IMR-90 (cell line): ENCODE measurements at regions not wholly inside any gene's neighbourhood (a gene's known extent, or its start where the extent isn't known, plus 50 kb on each side); places are given as distances from the start of the nearest gene placed in this dataset.

Experiments
- ATAC-seq: fragments of 200-7000 bp; cut with Tn5 transposase; 2 replicates; pipeline ENCODE4 v1.9.1; 2020; ENCODE audit warnings: low read depth, mild to moderate bottlenecking, moderate library complexity
- BruUV-seq: library from RNA; stranded (reverse); fragments of 400-500 nt; replicated peaks from 2 replicates; lab custom pipeline; 2021; lab: Mats Ljungman, UMichigan
- CTCF ChIA-PET: fragments of 300-600 bp; formaldehyde crosslinking; extraction: SDS; loops from one replicate; lab custom pipeline; 2021; ENCODE audit warnings: antibody characterized with exemption; lab: Yijun Ruan, JAX
- POLR2A ChIA-PET: fragments of 300-600 bp; sonication (Branson Sonifier 250); formaldehyde crosslinking; loops from one replicate; lab custom pipeline; 2022; ENCODE audit warnings: antibody characterized with exemption; ENCODE audit not compliant: unreplicated experiment; lab: Charles Lee
- DNase-seq: peaks from one replicate; pipeline ENCODE4 v3.0.0; 2013
- H2AFZ ChIP-seq: replicated peaks from 2 replicates; pipeline ENCODE3; 2013; ENCODE audit warnings: low read length, mild to moderate bottlenecking; ENCODE audit not compliant: poor library complexity
- H2AK5ac ChIP-seq: 2 replicates; pipeline ENCODE4 v1.6.1; 2013; ENCODE audit warnings: low read depth, low read length, inconsistent platforms
- H2AK9ac ChIP-seq: replicated peaks from 2 replicates; pipeline ENCODE3; 2013; ENCODE audit warnings: mild to moderate bottlenecking, low read depth, low read length, moderate library complexity; ENCODE audit not compliant: poor library complexity
- H2BK120ac ChIP-seq: 2 replicates; pipeline ENCODE4 v1.6.1; 2013; ENCODE audit warnings: low read depth, low read length, inconsistent platforms
- H2BK15ac ChIP-seq: 3 replicates; pipeline ENCODE4 v1.6.1; 2013; ENCODE audit warnings: low read depth, low read length, inconsistent platforms
- H2BK20ac ChIP-seq: 2 replicates; pipeline ENCODE4 v1.6.1; 2013; ENCODE audit warnings: low read depth, mild to moderate bottlenecking, inconsistent platforms, low read length, moderate library complexity
- H2BK5ac ChIP-seq: 2 replicates; pipeline ENCODE4 v1.6.1; 2013; ENCODE audit warnings: mild to moderate bottlenecking, low read depth, low read length, inconsistent platforms; ENCODE audit not compliant: poor library complexity, severe bottlenecking
- H3K14ac ChIP-seq: replicated peaks from 2 replicates; pipeline ENCODE4 v1.6.1; 2013; ENCODE audit warnings: low read depth, low read length, inconsistent platforms
- H3K18ac ChIP-seq: 2 replicates; pipeline ENCODE4 v1.6.1; 2013; ENCODE audit warnings: low read depth, low read length, control low read depth
- H3K23ac ChIP-seq: 2 replicates; pipeline ENCODE4 v1.6.1; 2013; ENCODE audit warnings: low read depth, low read length, inconsistent platforms
- H3K27ac ChIP-seq: 2 replicates; pipeline ENCODE4 v1.5.1; 2013; ENCODE audit warnings: mild to moderate bottlenecking, control low read depth, low read length; ENCODE audit not compliant: insufficient read depth
- H3K27me3 ChIP-seq: 2 replicates; pipeline ENCODE4 v1.6.1; 2013; ENCODE audit warnings: low read length; ENCODE audit not compliant: control insufficient read depth, insufficient read depth
- H3K36me3 ChIP-seq: 2 replicates; pipeline ENCODE4 v1.6.1; 2013; ENCODE audit warnings: low read length, mixed read lengths; ENCODE audit not compliant: control insufficient read depth, insufficient read depth
- H3K4ac ChIP-seq: 2 replicates; pipeline ENCODE4 v1.6.1; 2013; ENCODE audit warnings: low read depth, low read length, inconsistent platforms
- H3K4me1 ChIP-seq: 2 replicates; pipeline ENCODE4 v1.6.1; 2013; ENCODE audit warnings: low read length, mixed read lengths; ENCODE audit not compliant: control insufficient read depth, insufficient read depth
- H3K4me2 ChIP-seq: 2 replicates; pipeline ENCODE4 v1.6.1; 2013; ENCODE audit warnings: low read depth, mild to moderate bottlenecking, control low read depth, low read length, moderate library complexity
- H3K4me3 ChIP-seq: 2 replicates; pipeline ENCODE4 v1.5.1; 2013; ENCODE audit warnings: low read depth, mild to moderate bottlenecking, control low read depth, low read length, moderate library complexity; ENCODE audit not compliant: insufficient read depth
- H3K56ac ChIP-seq: 2 replicates; pipeline ENCODE4 v1.6.1; 2013; ENCODE audit warnings: low read length, inconsistent platforms; ENCODE audit not compliant: insufficient read depth; ENCODE audit errors: extremely low read depth
- H3K79me1 ChIP-seq, 2 experiments: 2 replicates each; pipeline ENCODE4 v1.6.1; 2013; ENCODE audit warnings: low read length in 2 of 2, inconsistent platforms in 1 of 2, low read depth in 1 of 2
- H3K9ac ChIP-seq: 2 replicates; pipeline ENCODE4 v1.6.1; 2013; ENCODE audit warnings: low read depth, low read length, control low read depth
- H3K9me1 ChIP-seq: 2 replicates; pipeline ENCODE4 v1.6.1; 2013; ENCODE audit warnings: low read length, inconsistent platforms; ENCODE audit not compliant: insufficient read depth
- H3K9me3 ChIP-seq: 2 replicates; pipeline ENCODE4 v1.6.1; 2013; ENCODE audit warnings: low read length; ENCODE audit not compliant: control insufficient read depth, insufficient read depth
- H4K20me1 ChIP-seq: 2 replicates; pipeline ENCODE4 v1.6.1; 2013; ENCODE audit warnings: low read length, inconsistent platforms; ENCODE audit not compliant: insufficient read depth
- H4K5ac ChIP-seq: 2 replicates; pipeline ENCODE4 v1.6.1; 2013; ENCODE audit warnings: mild to moderate bottlenecking, low read depth, low read length, control low read depth
- H4K8ac ChIP-seq, 2 experiments: 2 replicates each; pipeline ENCODE4 v1.6.1; 2013; ENCODE audit warnings: low read depth in 2 of 2, low read length in 2 of 2, control low read depth in 1 of 2, inconsistent platforms in 1 of 2
- H4K91ac ChIP-seq: 2 replicates; pipeline ENCODE4 v1.6.1; 2013; ENCODE audit warnings: low read depth, low read length, inconsistent platforms; ENCODE audit not compliant: insufficient read depth
- BHLHE40 ChIP-seq: fragments of 150-350 bp; IDR thresholded peaks from 2 replicates; pipeline ENCODE4 v1.6.1; 2016; ENCODE audit warnings: mild to moderate bottlenecking, low read depth, low read length
- CEBPB ChIP-seq: IDR thresholded peaks from 2 replicates; pipeline ENCODE4 v1.6.1; 2012; ENCODE audit warnings: low read depth, low read length, improper control_type of control experiment
- CHD1 ChIP-seq: IDR thresholded peaks from 2 replicates; pipeline ENCODE4 v1.6.1; 2012; ENCODE audit warnings: low read depth, low read length, improper control_type of control experiment
- CTCF ChIP-seq: conservative IDR thresholded peaks from 2 replicates; pipeline ENCODE4 v1.5.1; 2012; ENCODE audit warnings: mild to moderate bottlenecking, low read depth, low read length, improper control_type of control experiment
- ELK1 ChIP-seq: fragments of 150-350 bp; IDR thresholded peaks from 2 replicates; pipeline ENCODE4 v1.6.1; 2016; ENCODE audit warnings: low read depth, mild to moderate bottlenecking, low read length, moderate library complexity, borderline replicate concordance
- FOS ChIP-seq: fragments of 150-350 bp; IDR thresholded peaks from 2 replicates; pipeline ENCODE4 v1.6.1; 2016; ENCODE audit warnings: low read depth, low read length
- MAFK ChIP-seq: IDR thresholded peaks from 2 replicates; pipeline ENCODE4 v1.6.1; 2012; ENCODE audit warnings: low read depth, low read length, improper control_type of control experiment
- MAZ ChIP-seq: IDR thresholded peaks from 2 replicates; pipeline ENCODE4 v1.6.1; 2012; ENCODE audit warnings: low read depth, mild to moderate bottlenecking, low read length, improper control_type of control experiment, moderate library complexity, borderline replicate concordance
- MXI1 ChIP-seq: IDR thresholded peaks from 2 replicates; pipeline ENCODE4 v1.6.1; 2012; ENCODE audit warnings: low read depth, mild to moderate bottlenecking, low read length, moderate library complexity, borderline replicate concordance
- NFE2L2 ChIP-seq: fragments of 150-350 bp; IDR thresholded peaks from 2 replicates; pipeline ENCODE4 v1.6.1; 2016; ENCODE audit warnings: low read depth, mild to moderate bottlenecking, low read length
- POLR2A ChIP-seq: IDR thresholded peaks from 2 replicates; pipeline ENCODE4 v1.6.1; 2012; ENCODE audit warnings: mild to moderate bottlenecking, low read depth, low read length
- RAD21 ChIP-seq: IDR thresholded peaks from 2 replicates; pipeline ENCODE4 v1.6.1; 2012; ENCODE audit warnings: low read length, improper control_type of control experiment
- RCOR1 ChIP-seq: IDR thresholded peaks from 2 replicates; pipeline ENCODE4 v1.6.1; 2012; ENCODE audit warnings: mild to moderate bottlenecking, low read length, improper control_type of control experiment; ENCODE audit not compliant: insufficient replicate concordance
- RFX5 ChIP-seq: IDR thresholded peaks from 2 replicates; pipeline ENCODE4 v1.8.0; 2012; ENCODE audit warnings: low read depth, mild to moderate bottlenecking, low read length, moderate library complexity
- SMC3 ChIP-seq: fragments of 150-350 bp; IDR thresholded peaks from 2 replicates; pipeline ENCODE4 v1.6.1; 2016; ENCODE audit warnings: low read depth, mild to moderate bottlenecking, antibody characterized with exemption, low read length, moderate library complexity
- USF2 ChIP-seq: fragments of 150-350 bp; IDR thresholded peaks from 2 replicates; pipeline ENCODE4 v1.6.1; 2017; ENCODE audit warnings: mild to moderate bottlenecking, antibody characterized with exemption, low read length, low read depth
- WGBS, 2 experiments: methylation state at CpG; one replicate each; pipeline versions ENCODE4 v1.1.5 to v1.1.7; 2013; ENCODE audit warnings: missing lambda C conversion rate in 2 of 2; ENCODE audit not compliant: insufficient read length in 1 of 2; ENCODE audit errors: extremely low coverage in 2 of 2; 5-methylcytosine and 5-hydroxymethylcytosine counted together
- dilution Hi-C: fragments of 300-500 bp; cut with HindIII; formaldehyde crosslinking; loops from one replicate; pipeline ENCODE4 v1.14.3; 2018; ENCODE audit warnings: low sequenced_read_pairs; ENCODE audit not compliant: unreplicated experiment
- in situ Hi-C: fragments of 300-500 bp; cut with MboI; formaldehyde crosslinking; loops from 3 replicates; pipeline ENCODE4 v1.14.3; 2019; ENCODE audit warnings: low sequenced_read_pairs, inconsistent platforms, mixed read lengths
- intact Hi-C: fragments of 100-400 bp; cut with micrococcal nuclease; formaldehyde crosslinking; loops from 2 replicates; pipeline ENCODE4 v1.10.0; 2022

GRCh38 chr2:203600286-203600685 lies 65.2 kb upstream of the RAPH1 start:
- Histone ChIP-seq H3K9me3 (no peaks in the 10 kb centered on the region), H3K9me1 (no peaks in the 10 kb centered on the region), H3K4me3 (no peak overlapping the region), H2BK5ac (no peak overlapping the region), H3K4me2 (no peak overlapping the region), H3K36me3 (no peaks in the 10 kb centered on the region), H2AK9ac (no peak overlapping the region), H3K18ac (no peak overlapping the region), H4K5ac (no peak overlapping the region), H4K8ac (no peak overlapping the region; a peak in 1 of 4 replicates), H2BK20ac (no peak overlapping the region), H3K23ac (no peak overlapping the region), H3K4ac (no peak overlapping the region), H2AK5ac (no peak overlapping the region), H3K27me3 (no peaks in the 10 kb centered on the region), H3K27ac (no peak overlapping the region), H2BK15ac (no peak overlapping the region), H4K91ac (no peak overlapping the region), H2BK120ac (no peak overlapping the region), H3K4me1 (peaks cover 5% of the 10 kb centered on the region; the same call in 1 of the 2 replicates), H3K9ac (no peak overlapping the region), H3K14ac (no peak overlapping the region), H2AFZ (no peak overlapping the region), H4K20me1 (no peaks in the 10 kb centered on the region), H3K56ac (no peak overlapping the region), H3K79me1 (no peaks in the 10 kb centered on the region)
- intact Hi-C loops, result no loop called here
- in situ Hi-C loops, result no loop called here
- POLR2A ChIA-PET, result interaction anchor here (0.9 kb wide), 1 partner anchor 11 kb away, joined by 3 read pairs; no protein-coding TSS in a partner anchor
- DNase-seq, result no peak
- dilution Hi-C loops, result no loop called here
- no TSS peak for BruUV-seq
- TF ChIP-seq MAZ (no peak), CEBPB (no peak), RFX5 (no peak), RAD21 (no peak), CHD1 (no peak), MAFK (no peak), BHLHE40 (no peak), NFE2L2 (no peak), CTCF (no peak), RCOR1 (no peak), USF2 (no peak), FOS (no peak), ELK1 (no peak), MXI1 (no peak), POLR2A (no peak), SMC3 (no peak)
- ATAC-seq, result no peak
- no CpG with 5 or more reads among the region's 6 CpGs for WGBS, 2 experiments
- CTCF ChIA-PET, result no interaction called here
